Stimulated activated CD4-positive, alpha-beta T cell treated with anti-CD3 and anti-CD28 coated beads, Interleukin-15, amount 100 ng/mL, for 24 hours (primary cell): ENCODE measurements at regions not wholly inside any gene's neighbourhood (a gene's known extent, or its start where the extent isn't known, plus 50 kb on each side); places are given as distances from the start of the nearest gene placed in this dataset.
"Not testable (repeated sequence)": the region's sequence is repeated elsewhere in the genome, so short reads cannot be mapped to it uniquely, and the experiment has no call there.

Experiments used
- DNase-seq: peaks from one replicate; pipeline ENCODE4 v3.0.0-alpha.2; 2020

GRCh38 chr20:52424357-52424942 is 232.9 kb upstream of the ZFP64 start:
- DNase-seq: not testable (repeated sequence)

- not testable (repeated sequence) for DNase-seq
Observed at GRCh38 chr20:52423536-52424140, 232.1 kb upstream of the ZFP64 start.

GRCh38 chr20:52422574-52423336 is 231.2 kb upstream of the ZFP64 start:
- no peak for DNase-seq

- DNase-seq: no peak
Observed at GRCh38 chr20:52420805-52421204, 229.2 kb upstream of the ZFP64 start.

GRCh38 chr20:52419205-52419604 is 227.6 kb upstream of the ZFP64 start:
- DNase-seq: no peak

- no peak for DNase-seq
Observed at GRCh38 chr20:52416953-52417352, 225.4 kb upstream of the ZFP64 start.

GRCh38 chr20:52411611-52412010 is 220.0 kb upstream of the ZFP64 start:
- no peak for DNase-seq

GRCh38 chr20:52410731-52411234 is 219.2 kb upstream of the ZFP64 start:
- peak; percentile 34 for DNase-seq

GRCh38 chr20:52410182-52410647 is 218.6 kb upstream of the ZFP64 start:
- DNase-seq: peak; percentile 35

GRCh38 chr20:52405986-52406385 is 214.4 kb upstream of the ZFP64 start:
- DNase-seq: no peak

- DNase-seq: no peak
Observed at GRCh38 chr20:52405417-52405816, 213.8 kb upstream of the ZFP64 start.

GRCh38 chr20:52404671-52405070 is 213.1 kb upstream of the ZFP64 start:
- no peak for DNase-seq

GRCh38 chr20:52402950-52403349 is 211.4 kb upstream of the ZFP64 start:
- DNase-seq: no peak

- no peak for DNase-seq
Observed at GRCh38 chr20:52402514-52402913, 210.9 kb upstream of the ZFP64 start.

GRCh38 chr20:52401431-52401830 is 209.9 kb upstream of the ZFP64 start:
- DNase-seq: no peak

- DNase-seq: no peak
Observed at GRCh38 chr20:52399352-52399751, 207.8 kb upstream of the ZFP64 start.

- DNase-seq: no peak
Observed at GRCh38 chr20:52389606-52390005, 198.0 kb upstream of the ZFP64 start.

GRCh38 chr20:52383995-52384621 is 192.5 kb upstream of the ZFP64 start:
- no peak for DNase-seq

- no peak for DNase-seq
Observed at GRCh38 chr20:52382933-52383332, 191.4 kb upstream of the ZFP64 start.

GRCh38 chr20:52379723-52380336 is 188.3 kb upstream of the ZFP64 start:
- DNase-seq: peak; percentile 55

GRCh38 chr20:52372169-52372568 is 180.6 kb upstream of the ZFP64 start:
- DNase-seq: no peak

GRCh38 chr20:52365688-52366087 is 174.1 kb upstream of the ZFP64 start:
- DNase-seq: no peak

- no peak for DNase-seq
Observed at GRCh38 chr20:52364405-52364804, 172.8 kb upstream of the ZFP64 start.
